ENCODE measurements at regions not wholly inside any gene's neighbourhood (a gene's known extent, or its start where the extent isn't known, plus 50 kb on each side); places are given as distances from the start of the nearest gene placed in this dataset.

- no peak overlapping the region for H3K4me3 ChIP-seq (ENCODE audit: low read depth, low read length)
- no peak for TF ChIP-seq CTCF (IDR thresholded peaks at IDR 0.05; ENCODE audit: borderline replicate concordance, insufficient read depth, low read depth, low read length)
Measured at GRCh38 chrX:125395626-125396025, 76.0 kb downstream of the TEX13C start.

GRCh38 chrX:125398959-125399440 is 79.3 kb downstream of the TEX13C start:
- no peak for TF ChIP-seq CTCF (IDR thresholded peaks at IDR 0.05; ENCODE audit: borderline replicate concordance, insufficient read depth, low read depth, low read length)
- no peak overlapping the region for H3K4me3 ChIP-seq (ENCODE audit: low read depth, low read length)

GRCh38 chrX:125402807-125403206 is 83.1 kb downstream of the TEX13C start:
- H3K4me3 ChIP-seq (ENCODE audit: low read depth, low read length): no peak overlapping the region
- no peak for TF ChIP-seq CTCF (IDR thresholded peaks at IDR 0.05; ENCODE audit: borderline replicate concordance, insufficient read depth, low read depth, low read length)

- no peak for TF ChIP-seq CTCF (IDR thresholded peaks at IDR 0.05; ENCODE audit: borderline replicate concordance, insufficient read depth, low read depth, low read length)
- no peak overlapping the region for H3K4me3 ChIP-seq (ENCODE audit: low read depth, low read length)
Measured at GRCh38 chrX:125404667-125405160, 85.0 kb downstream of the TEX13C start.

- H3K4me3 ChIP-seq (ENCODE audit: low read depth, low read length): no peak overlapping the region
- TF ChIP-seq CTCF (IDR thresholded peaks at IDR 0.05; ENCODE audit: borderline replicate concordance, insufficient read depth, low read depth, low read length): no peak
Measured at GRCh38 chrX:125405339-125405738, 85.7 kb downstream of the TEX13C start.

- TF ChIP-seq CTCF (IDR thresholded peaks at IDR 0.05; ENCODE audit: borderline replicate concordance, insufficient read depth, low read depth, low read length): no peak
- no peak overlapping the region for H3K4me3 ChIP-seq (ENCODE audit: low read depth, low read length)
Measured at GRCh38 chrX:125407314-125407713, 87.6 kb downstream of the TEX13C start.

- no peak for TF ChIP-seq CTCF (IDR thresholded peaks at IDR 0.05; ENCODE audit: borderline replicate concordance, insufficient read depth, low read depth, low read length)
- H3K4me3 ChIP-seq (ENCODE audit: low read depth, low read length): no peak overlapping the region
Measured at GRCh38 chrX:125420809-125421208, 101.1 kb downstream of the TEX13C start.
